GM23338 (cell line): ENCODE measurements at regions not wholly inside any gene's neighbourhood (a gene's known extent, or its start where the extent isn't known, plus 50 kb on each side); places are given as distances from the start of the nearest gene placed in this dataset.

Source experiments
- ATAC-seq: fragments of 200-7000 bp; cut with Tn5 transposase; 3 replicates; pipeline ENCODE4 v1.9.1; 2020
- DNase-seq: peaks from one replicate; pipeline ENCODE4 v3.0.0-alpha.2; 2015; ENCODE audit warnings: low spot score
- H2AFZ ChIP-seq: fragments of 200-600 bp; sonication (generic); 2 replicates; pipeline ENCODE4 v1.8.0; 2016; ENCODE audit warnings: antibody characterized with exemption, mild to moderate bottlenecking, moderate library complexity
- H3F3A ChIP-seq: fragments of 200-600 bp; sonication (generic); replicated peaks from 2 replicates; pipeline ENCODE4 v1.8.0; 2017; ENCODE audit warnings: antibody characterized with exemption, mixed run types, low read depth
- H3K27ac ChIP-seq: fragments of 200-600 bp; sonication (generic); 2 replicates; pipeline ENCODE4 v1.6.1; 2016; ENCODE audit warnings: low read depth
- H3K27me3 ChIP-seq: fragments of 200-600 bp; sonication (generic); 2 replicates; pipeline ENCODE4 v1.8.0; 2016; ENCODE audit warnings: mild to moderate bottlenecking, mixed run types, moderate library complexity; ENCODE audit not compliant: insufficient read depth
- H3K36me3 ChIP-seq: fragments of 200-600 bp; sonication (generic); 2 replicates; pipeline ENCODE4 v1.8.0; 2016; ENCODE audit warnings: mild to moderate bottlenecking; ENCODE audit not compliant: insufficient read depth
- H3K4me1 ChIP-seq: fragments of 200-600 bp; sonication (generic); 2 replicates; pipeline ENCODE4 v1.8.0; 2016; ENCODE audit warnings: mild to moderate bottlenecking, moderate library complexity; ENCODE audit not compliant: insufficient read depth
- H3K4me2 ChIP-seq: fragments of 200-600 bp; sonication (generic); 2 replicates; pipeline ENCODE4 v1.7.1; 2017; ENCODE audit warnings: mixed run types
- H3K4me3 ChIP-seq: fragments of 200-600 bp; sonication (generic); 2 replicates; pipeline ENCODE4 v1.6.1; 2016; ENCODE audit warnings: mixed run types
- H3K79me2 ChIP-seq: fragments of 200-600 bp; sonication (generic); replicated peaks from 2 replicates; pipeline ENCODE4 v1.8.0; 2017; ENCODE audit warnings: mild to moderate bottlenecking; ENCODE audit not compliant: insufficient read depth
- H3K9me2 ChIP-seq: fragments of 200-600 bp; sonication (generic); 2 replicates; pipeline ENCODE4 v1.8.0; 2017; ENCODE audit not compliant: insufficient read depth
- H4K20me1 ChIP-seq: fragments of 200-600 bp; sonication (generic); replicated peaks from 2 replicates; pipeline ENCODE4 v1.8.0; 2017; ENCODE audit warnings: mild to moderate bottlenecking; ENCODE audit not compliant: insufficient read depth
- H3K27ac Mint-ChIP-seq: 2 replicates; pipeline ENCODE4 v1.8.0; 2020; ENCODE audit warnings: inconsistent platforms, mild to moderate bottlenecking, moderate library complexity, mixed read lengths
- H3K27me3 Mint-ChIP-seq: 3 replicates; pipeline ENCODE4 v1.8.0; 2022; ENCODE audit warnings: low read depth, mild to moderate bottlenecking, moderate library complexity, mixed read lengths, inconsistent platforms; ENCODE audit not compliant: insufficient read depth, poor library complexity
- H3K36me3 Mint-ChIP-seq: 3 replicates; pipeline ENCODE4 v1.8.0; 2021; ENCODE audit warnings: low read depth, mild to moderate bottlenecking, inconsistent platforms, moderate library complexity, mixed read lengths
- H3K4me1 Mint-ChIP-seq: 3 replicates; pipeline ENCODE4 v1.8.0; 2020; ENCODE audit warnings: mild to moderate bottlenecking, inconsistent platforms, mixed read lengths
- H3K4me3 Mint-ChIP-seq: 3 replicates; pipeline ENCODE4 v1.8.0; 2021; ENCODE audit warnings: moderate library complexity, mild to moderate bottlenecking, inconsistent platforms, mixed read lengths
- H3K9me3 Mint-ChIP-seq: 3 replicates; pipeline ENCODE4 v1.8.0; 2020; ENCODE audit warnings: moderate library complexity, mild to moderate bottlenecking, inconsistent platforms, mixed read lengths
- CREB1 ChIP-seq: fragments of 250-450 bp; sonication (Bioruptor Pico); IDR thresholded peaks from 2 replicates; pipeline ENCODE4 v1.5.0; 2020; ENCODE audit warnings: low read depth, mild to moderate bottlenecking, moderate library complexity
- EZH2 ChIP-seq: fragments of 200-600 bp; sonication (generic); IDR thresholded peaks from one replicate; pipeline ENCODE4 v1.8.0; 2017; ENCODE audit warnings: antibody characterized with exemption, mild to moderate bottlenecking, low read depth; ENCODE audit not compliant: unreplicated experiment
- EZH2phosphoT487 ChIP-seq: fragments of 200-600 bp; sonication (generic); IDR thresholded peaks from one replicate; pipeline ENCODE4 v1.8.1; 2018; ENCODE audit warnings: antibody characterized with exemption; ENCODE audit not compliant: unreplicated experiment
- JUNB ChIP-seq: IDR thresholded peaks from one replicate; pipeline ENCODE4 v1.6.1; 2016; ENCODE audit warnings: antibody characterized with exemption; ENCODE audit not compliant: unreplicated experiment
- NANOG ChIP-seq: IDR thresholded peaks from 2 replicates; pipeline ENCODE4 v1.6.1; 2016; ENCODE audit warnings: antibody characterized with exemption, borderline replicate concordance
- POLR2AphosphoS5 ChIP-seq: IDR thresholded peaks from 2 replicates; pipeline ENCODE4 v1.6.1; 2016; ENCODE audit warnings: antibody characterized with exemption, low read depth
- STAT1 ChIP-seq: IDR thresholded peaks from one replicate; pipeline ENCODE4 v1.6.1; 2016; ENCODE audit warnings: antibody characterized with exemption; ENCODE audit not compliant: unreplicated experiment
- ZNF114 ChIP-seq: fragments of 250-450 bp; sonication (Bioruptor Pico); IDR thresholded peaks from 2 replicates; pipeline ENCODE4 v1.5.0; 2020; ENCODE audit warnings: mild to moderate bottlenecking, moderate library complexity
- ZNF331 ChIP-seq: fragments of 250-450 bp; sonication (Bioruptor Pico); IDR thresholded peaks from 2 replicates; pipeline ENCODE4 v1.5.0; 2020; ENCODE audit warnings: low read depth, mild to moderate bottlenecking, moderate library complexity
- TF ChIP-seq, protein P1 (sequence below): fragments of 250-450 bp; sonication (Bioruptor Pico); IDR thresholded peaks from 2 replicates; pipeline ENCODE4 v1.5.0; 2020; ENCODE audit warnings: mild to moderate bottlenecking, moderate library complexity
- TF ChIP-seq, protein P2 (sequence below), 2 experiments: fragments of 200-600 bp in 1 of 2; sonication (generic) in 1 of 2; conservative IDR thresholded peaks; 2 replicates each; pipeline versions ENCODE4 v1.5.1 to v1.6.1; 2016 to 2017; ENCODE audit warnings: antibody characterized with exemption in 2 of 2, low read depth in 2 of 2, mild to moderate bottlenecking in 2 of 2, moderate library complexity in 1 of 2
- TF ChIP-seq, protein P3 (sequence below): IDR thresholded peaks from one replicate; pipeline ENCODE4 v1.6.1; 2018; ENCODE audit warnings: antibody characterized with exemption; ENCODE audit not compliant: unreplicated experiment
- TF ChIP-seq, protein P4 (sequence below): IDR thresholded peaks from 2 replicates; pipeline ENCODE4 v1.6.1; 2016; ENCODE audit warnings: antibody characterized with exemption

DNA sequence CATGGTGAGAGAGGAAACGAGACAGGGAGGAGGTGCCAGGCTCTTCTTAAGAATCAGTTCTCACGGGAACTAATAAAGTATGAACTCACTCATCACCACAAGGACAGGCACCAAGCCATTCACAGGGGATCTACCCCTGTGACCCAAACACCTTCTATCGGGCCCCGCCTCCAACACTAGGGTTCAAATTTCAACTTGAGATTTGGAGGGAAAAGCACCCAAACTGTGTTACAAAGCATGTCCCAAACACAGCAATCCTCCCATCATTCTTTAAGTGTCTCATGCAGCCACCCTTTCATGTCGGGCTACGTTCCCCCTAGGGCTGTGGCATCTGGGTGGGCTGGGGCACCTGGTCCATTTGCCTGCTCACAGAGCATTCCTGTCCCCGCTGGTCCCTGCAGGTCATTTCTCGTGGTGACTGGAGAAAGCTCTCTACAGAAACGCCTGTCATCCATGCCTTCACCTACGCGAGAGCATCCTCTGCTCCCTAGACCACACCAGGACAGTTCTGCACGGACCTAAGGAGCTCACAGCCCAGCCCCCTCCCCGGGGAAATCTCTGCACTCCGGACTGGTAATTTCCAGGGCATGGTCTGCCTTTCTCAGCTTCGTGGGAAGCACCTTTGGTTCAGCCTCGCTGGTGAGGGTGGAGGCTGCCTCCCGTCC is 79.6 kb downstream of the TTLL2 start:
- Histone ChIP-seq H3K79me2 (no peaks in the 10 kb centered on the region), H3F3A (no peaks in the 10 kb centered on the region), H3K27me3 (no peaks in the 10 kb centered on the region), H2AFZ (no peak overlapping the region), H3K36me3 (no peaks in the 10 kb centered on the region), H4K20me1 (no peaks in the 10 kb centered on the region), H3K4me2 (no peak overlapping the region), H3K9me2 (no peaks in the 10 kb centered on the region), H3K4me1 (no peaks in the 10 kb centered on the region), H3K27ac (no peak overlapping the region), H3K4me3 (no peak overlapping the region)
- Mint-ChIP-seq H3K36me3 (no peaks in the 10 kb centered on the region), H3K27ac (no peak overlapping the region), H3K4me3 (no peak overlapping the region; the same call in 2 of the 3 replicates), H3K27me3 (peaks cover 13% of the 10 kb centered on the region), H3K4me1 (peaks cover 29% of the 10 kb centered on the region), H3K9me3 (no peaks in the 10 kb centered on the region; the same call in 2 of the 3 replicates)
- DNase-seq (no peak), ATAC-seq (no peak)
- TF ChIP-seq ZNF114 (CRISPR knock-in tag) (no peak), EZH2 (no peak), JUNB (no peak), ZNF331 (CRISPR knock-in tag) (no peak), CREB1 (no peak), POLR2AphosphoS5 (no peak), STAT1 (no peak), NANOG (no peak), EZH2phosphoT487 (no peak)
- TF ChIP-seq, protein P1, sequence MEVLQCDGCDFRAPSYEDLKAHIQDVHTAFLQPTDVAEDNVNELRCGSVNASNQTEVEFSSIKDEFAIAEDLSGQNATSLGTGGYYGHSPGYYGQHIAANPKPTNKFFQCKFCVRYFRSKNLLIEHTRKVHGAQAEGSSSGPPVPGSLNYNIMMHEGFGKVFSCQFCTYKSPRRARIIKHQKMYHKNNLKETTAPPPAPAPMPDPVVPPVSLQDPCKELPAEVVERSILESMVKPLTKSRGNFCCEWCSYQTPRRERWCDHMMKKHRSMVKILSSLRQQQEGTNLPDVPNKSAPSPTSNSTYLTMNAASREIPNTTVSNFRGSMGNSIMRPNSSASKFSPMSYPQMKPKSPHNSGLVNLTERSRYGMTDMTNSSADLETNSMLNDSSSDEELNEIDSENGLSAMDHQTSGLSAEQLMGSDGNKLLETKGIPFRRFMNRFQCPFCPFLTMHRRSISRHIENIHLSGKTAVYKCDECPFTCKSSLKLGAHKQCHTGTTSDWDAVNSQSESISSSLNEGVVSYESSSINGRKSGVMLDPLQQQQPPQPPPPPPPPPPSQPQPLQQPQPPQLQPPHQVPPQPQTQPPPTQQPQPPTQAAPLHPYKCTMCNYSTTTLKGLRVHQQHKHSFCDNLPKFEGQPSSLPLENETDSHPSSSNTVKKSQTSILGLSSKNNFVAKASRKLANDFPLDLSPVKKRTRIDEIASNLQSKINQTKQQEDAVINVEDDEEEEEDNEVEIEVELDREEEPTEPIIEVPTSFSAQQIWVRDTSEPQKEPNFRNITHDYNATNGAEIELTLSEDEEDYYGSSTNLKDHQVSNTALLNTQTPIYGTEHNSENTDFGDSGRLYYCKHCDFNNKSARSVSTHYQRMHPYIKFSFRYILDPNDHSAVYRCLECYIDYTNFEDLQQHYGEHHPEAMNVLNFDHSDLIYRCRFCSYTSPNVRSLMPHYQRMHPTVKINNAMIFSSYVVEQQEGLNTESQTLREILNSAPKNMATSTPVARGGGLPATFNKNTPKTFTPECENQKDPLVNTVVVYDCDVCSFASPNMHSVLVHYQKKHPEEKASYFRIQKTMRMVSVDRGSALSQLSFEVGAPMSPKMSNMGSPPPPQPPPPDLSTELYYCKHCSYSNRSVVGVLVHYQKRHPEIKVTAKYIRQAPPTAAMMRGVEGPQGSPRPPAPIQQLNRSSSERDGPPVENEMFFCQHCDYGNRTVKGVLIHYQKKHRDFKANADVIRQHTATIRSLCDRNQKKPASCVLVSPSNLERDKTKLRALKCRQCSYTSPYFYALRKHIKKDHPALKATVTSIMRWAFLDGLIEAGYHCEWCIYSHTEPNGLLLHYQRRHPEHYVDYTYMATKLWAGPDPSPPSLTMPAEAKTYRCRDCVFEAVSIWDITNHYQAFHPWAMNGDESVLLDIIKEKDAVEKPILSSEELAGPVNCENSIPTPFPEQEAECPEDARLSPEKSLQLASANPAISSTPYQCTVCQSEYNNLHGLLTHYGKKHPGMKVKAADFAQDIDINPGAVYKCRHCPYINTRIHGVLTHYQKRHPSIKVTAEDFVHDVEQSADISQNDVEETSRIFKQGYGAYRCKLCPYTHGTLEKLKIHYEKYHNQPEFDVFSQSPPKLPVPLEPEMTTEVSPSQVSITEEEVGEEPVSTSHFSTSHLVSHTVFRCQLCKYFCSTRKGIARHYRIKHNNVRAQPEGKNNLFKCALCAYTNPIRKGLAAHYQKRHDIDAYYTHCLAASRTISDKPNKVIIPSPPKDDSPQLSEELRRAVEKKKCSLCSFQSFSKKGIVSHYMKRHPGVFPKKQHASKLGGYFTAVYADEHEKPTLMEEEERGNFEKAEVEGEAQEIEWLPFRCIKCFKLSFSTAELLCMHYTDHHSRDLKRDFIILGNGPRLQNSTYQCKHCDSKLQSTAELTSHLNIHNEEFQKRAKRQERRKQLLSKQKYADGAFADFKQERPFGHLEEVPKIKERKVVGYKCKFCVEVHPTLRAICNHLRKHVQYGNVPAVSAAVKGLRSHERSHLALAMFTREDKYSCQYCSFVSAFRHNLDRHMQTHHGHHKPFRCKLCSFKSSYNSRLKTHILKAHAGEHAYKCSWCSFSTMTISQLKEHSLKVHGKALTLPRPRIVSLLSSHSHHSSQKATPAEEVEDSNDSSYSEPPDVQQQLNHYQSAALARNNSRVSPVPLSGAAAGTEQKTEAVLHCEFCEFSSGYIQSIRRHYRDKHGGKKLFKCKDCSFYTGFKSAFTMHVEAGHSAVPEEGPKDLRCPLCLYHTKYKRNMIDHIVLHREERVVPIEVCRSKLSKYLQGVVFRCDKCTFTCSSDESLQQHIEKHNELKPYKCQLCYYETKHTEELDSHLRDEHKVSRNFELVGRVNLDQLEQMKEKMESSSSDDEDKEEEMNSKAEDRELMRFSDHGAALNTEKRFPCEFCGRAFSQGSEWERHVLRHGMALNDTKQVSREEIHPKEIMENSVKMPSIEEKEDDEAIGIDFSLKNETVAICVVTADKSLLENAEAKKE (CRISPR knock-in tag), result no peak
- TF ChIP-seq, protein P2, sequence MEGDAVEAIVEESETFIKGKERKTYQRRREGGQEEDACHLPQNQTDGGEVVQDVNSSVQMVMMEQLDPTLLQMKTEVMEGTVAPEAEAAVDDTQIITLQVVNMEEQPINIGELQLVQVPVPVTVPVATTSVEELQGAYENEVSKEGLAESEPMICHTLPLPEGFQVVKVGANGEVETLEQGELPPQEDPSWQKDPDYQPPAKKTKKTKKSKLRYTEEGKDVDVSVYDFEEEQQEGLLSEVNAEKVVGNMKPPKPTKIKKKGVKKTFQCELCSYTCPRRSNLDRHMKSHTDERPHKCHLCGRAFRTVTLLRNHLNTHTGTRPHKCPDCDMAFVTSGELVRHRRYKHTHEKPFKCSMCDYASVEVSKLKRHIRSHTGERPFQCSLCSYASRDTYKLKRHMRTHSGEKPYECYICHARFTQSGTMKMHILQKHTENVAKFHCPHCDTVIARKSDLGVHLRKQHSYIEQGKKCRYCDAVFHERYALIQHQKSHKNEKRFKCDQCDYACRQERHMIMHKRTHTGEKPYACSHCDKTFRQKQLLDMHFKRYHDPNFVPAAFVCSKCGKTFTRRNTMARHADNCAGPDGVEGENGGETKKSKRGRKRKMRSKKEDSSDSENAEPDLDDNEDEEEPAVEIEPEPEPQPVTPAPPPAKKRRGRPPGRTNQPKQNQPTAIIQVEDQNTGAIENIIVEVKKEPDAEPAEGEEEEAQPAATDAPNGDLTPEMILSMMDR (conservative IDR thresholded peaks at IDR 0.05; ENCODE audit: low read depth in 2 of 2), result no peak
- TF ChIP-seq, protein P3, sequence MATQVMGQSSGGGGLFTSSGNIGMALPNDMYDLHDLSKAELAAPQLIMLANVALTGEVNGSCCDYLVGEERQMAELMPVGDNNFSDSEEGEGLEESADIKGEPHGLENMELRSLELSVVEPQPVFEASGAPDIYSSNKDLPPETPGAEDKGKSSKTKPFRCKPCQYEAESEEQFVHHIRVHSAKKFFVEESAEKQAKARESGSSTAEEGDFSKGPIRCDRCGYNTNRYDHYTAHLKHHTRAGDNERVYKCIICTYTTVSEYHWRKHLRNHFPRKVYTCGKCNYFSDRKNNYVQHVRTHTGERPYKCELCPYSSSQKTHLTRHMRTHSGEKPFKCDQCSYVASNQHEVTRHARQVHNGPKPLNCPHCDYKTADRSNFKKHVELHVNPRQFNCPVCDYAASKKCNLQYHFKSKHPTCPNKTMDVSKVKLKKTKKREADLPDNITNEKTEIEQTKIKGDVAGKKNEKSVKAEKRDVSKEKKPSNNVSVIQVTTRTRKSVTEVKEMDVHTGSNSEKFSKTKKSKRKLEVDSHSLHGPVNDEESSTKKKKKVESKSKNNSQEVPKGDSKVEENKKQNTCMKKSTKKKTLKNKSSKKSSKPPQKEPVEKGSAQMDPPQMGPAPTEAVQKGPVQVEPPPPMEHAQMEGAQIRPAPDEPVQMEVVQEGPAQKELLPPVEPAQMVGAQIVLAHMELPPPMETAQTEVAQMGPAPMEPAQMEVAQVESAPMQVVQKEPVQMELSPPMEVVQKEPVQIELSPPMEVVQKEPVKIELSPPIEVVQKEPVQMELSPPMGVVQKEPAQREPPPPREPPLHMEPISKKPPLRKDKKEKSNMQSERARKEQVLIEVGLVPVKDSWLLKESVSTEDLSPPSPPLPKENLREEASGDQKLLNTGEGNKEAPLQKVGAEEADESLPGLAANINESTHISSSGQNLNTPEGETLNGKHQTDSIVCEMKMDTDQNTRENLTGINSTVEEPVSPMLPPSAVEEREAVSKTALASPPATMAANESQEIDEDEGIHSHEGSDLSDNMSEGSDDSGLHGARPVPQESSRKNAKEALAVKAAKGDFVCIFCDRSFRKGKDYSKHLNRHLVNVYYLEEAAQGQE, result no peak
- TF ChIP-seq, protein P4, sequence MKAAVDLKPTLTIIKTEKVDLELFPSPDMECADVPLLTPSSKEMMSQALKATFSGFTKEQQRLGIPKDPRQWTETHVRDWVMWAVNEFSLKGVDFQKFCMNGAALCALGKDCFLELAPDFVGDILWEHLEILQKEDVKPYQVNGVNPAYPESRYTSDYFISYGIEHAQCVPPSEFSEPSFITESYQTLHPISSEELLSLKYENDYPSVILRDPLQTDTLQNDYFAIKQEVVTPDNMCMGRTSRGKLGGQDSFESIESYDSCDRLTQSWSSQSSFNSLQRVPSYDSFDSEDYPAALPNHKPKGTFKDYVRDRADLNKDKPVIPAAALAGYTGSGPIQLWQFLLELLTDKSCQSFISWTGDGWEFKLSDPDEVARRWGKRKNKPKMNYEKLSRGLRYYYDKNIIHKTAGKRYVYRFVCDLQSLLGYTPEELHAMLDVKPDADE, result no peak
